ENCODE measurements at regions not wholly inside any gene's neighbourhood (a gene's known extent, or its start where the extent isn't known, plus 50 kb on each side); places are given as distances from the start of the nearest gene placed in this dataset.

- no peaks in the 10 kb centered on the region for H3K36me3 ChIP-seq (ENCODE audit: control insufficient read depth in 2 of 2, insufficient read depth in 2 of 2, low read length in 1 of 2)
- no TSS peak for BruUV-seq (replicated peaks)
- no peak overlapping the region for H3K9ac ChIP-seq (ENCODE audit: control insufficient read depth, insufficient read depth, low read length)
- H4K20me1 ChIP-seq (ENCODE audit: control insufficient read depth, insufficient read depth): no peaks in the 10 kb centered on the region
- in situ Hi-C loops (cut with MboI): no loop called here
- POLR2A ChIA-PET: no interaction called here
- H3K79me2 ChIP-seq (ENCODE audit: control insufficient read depth, insufficient read depth, low read length): no peaks in the 10 kb centered on the region
- no peak overlapping the region for H3K27ac ChIP-seq (ENCODE audit: control insufficient read depth, insufficient read depth)
- SMC1A ChIA-PET (ENCODE audit: uncharacterized antibody, unreplicated experiment): no interaction called here
- intact Hi-C loops (cut with micrococcal nuclease; ENCODE audit: unreplicated experiment): no loop called here
- DNase-seq (ENCODE audit: low read depth, low spot score): no peak
- H3K4me2 ChIP-seq (ENCODE audit: control insufficient read depth, insufficient read depth): no peak overlapping the region
- H3K9me3 ChIP-seq (replicated peaks; ENCODE audit: control insufficient read depth, insufficient read depth, low read length): no peaks in the 10 kb centered on the region; the same call in 2 of the 3 replicates
- TF ChIP-seq ETV6 (conservative IDR thresholded peaks at IDR 0.05 in 1 of 2, IDR thresholded peaks at IDR 0.05 in 1 of 2; ENCODE audit: borderline replicate concordance in 1 of 2, low read depth in 1 of 2): no peak
- no peak for TF ChIP-seq SMAD5 (IDR thresholded peaks at IDR 0.05; ENCODE audit: low read depth)
- no peak for TF ChIP-seq CREB1 (IDR thresholded peaks at IDR 0.05; ENCODE audit: low read depth)
- no peak for TF ChIP-seq NRF1 (conservative IDR thresholded peaks at IDR 0.05; ENCODE audit: low read depth, low read length)
- TF ChIP-seq ZBTB40 (IDR thresholded peaks at IDR 0.05; ENCODE audit: borderline replicate concordance): no peak
- no peak for TF ChIP-seq HDAC6 (IDR thresholded peaks at IDR 0.05; ENCODE audit: unreplicated experiment)
- TF ChIP-seq EGR1 (IDR thresholded peaks at IDR 0.05; ENCODE audit: borderline replicate concordance in 1 of 2, low read depth in 2 of 2, low read length in 2 of 2): no peak
- TF ChIP-seq PKNOX1 (IDR thresholded peaks at IDR 0.05): no peak
- TF ChIP-seq ESRRA (IDR thresholded peaks at IDR 0.05; ENCODE audit: low read length): no peak
- no peak for TF ChIP-seq E4F1 (IDR thresholded peaks at IDR 0.05; ENCODE audit: borderline replicate concordance, partially characterized antibody)
- TF ChIP-seq FOXM1 (IDR thresholded peaks at IDR 0.05; ENCODE audit: low read depth, low read length): no peak
- no peak for TF ChIP-seq EED (IDR thresholded peaks at IDR 0.05; ENCODE audit: low read depth)
- no peak for TF ChIP-seq IRF4 (IDR thresholded peaks at IDR 0.05; ENCODE audit: low read depth, low read length)
- no peak for TF ChIP-seq ASH2L (IDR thresholded peaks at IDR 0.05; ENCODE audit: borderline replicate concordance, low read depth)
- RAD21 ChIA-PET (ENCODE audit: unreplicated experiment): no interaction called here
- no peak overlapping the region for H2AFZ ChIP-seq (ENCODE audit: control insufficient read depth, low read depth, low read length)
- ATAC-seq: no peak
- H3K4me1 ChIP-seq (ENCODE audit: control insufficient read depth, insufficient read depth, low read length): no peaks in the 10 kb centered on the region
- no peak for FAIRE-seq
- CTCF ChIA-PET: no interaction called here
- H3K27me3 ChIP-seq (replicated peaks in 1 of 2; ENCODE audit: control insufficient read depth in 2 of 2, insufficient read depth in 2 of 2, low read length in 1 of 2): no peaks in the 10 kb centered on the region; a peak in 1 of 4 replicates
- H3K4me3 ChIP-seq: no peak overlapping the region
- WGBS (ENCODE audit: insufficient coverage, insufficient replicate concordance, low lambda C conversion rate, missing lambda C conversion rate): 25% methylated on average over 27 of the region's 27 CpGs
These were observed 67.0 kb downstream of the MATN1 start for GRCh38 chr1:30656171-30656940.
